Occipital lobe (tissue), 1 donor: ENCODE measurements at regions not wholly inside any gene's neighbourhood (a gene's known extent, or its start where the extent isn't known, plus 50 kb on each side); places are given as distances from the start of the nearest gene placed in this dataset.
A peak's percentile ranks its signal among the peaks of the same experiment; 100 is the strongest.
"Not testable (repeated sequence)": the region's sequence is repeated elsewhere in the genome, so short reads cannot be mapped to it uniquely, and the experiment has no call there.

Source experiments
- DNase-seq: peaks from one replicate; lab custom pipeline; 2025; lab: John Stamatoyannopoulos, UW

DNA sequence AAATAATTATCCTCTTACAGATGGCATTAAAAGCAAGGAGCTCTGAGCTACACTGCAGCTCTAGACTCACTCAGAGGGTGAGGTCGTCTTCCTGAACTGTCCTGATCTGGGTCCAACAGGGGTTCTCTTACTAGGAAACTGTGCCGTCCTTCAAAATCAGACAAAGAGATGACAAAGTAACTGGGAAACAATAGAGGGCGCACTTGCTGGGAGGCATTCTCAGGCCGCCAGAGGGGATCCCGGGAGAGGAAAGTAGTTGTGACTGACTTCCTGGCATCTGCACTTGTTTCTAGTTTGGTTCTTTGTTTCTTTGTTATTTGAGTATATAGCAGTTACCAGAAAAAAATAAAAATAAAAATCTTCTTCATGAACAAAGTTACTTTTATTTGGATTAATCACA is 142.9 kb upstream of the MSX2 start:
- no peak for DNase-seq

DNA sequence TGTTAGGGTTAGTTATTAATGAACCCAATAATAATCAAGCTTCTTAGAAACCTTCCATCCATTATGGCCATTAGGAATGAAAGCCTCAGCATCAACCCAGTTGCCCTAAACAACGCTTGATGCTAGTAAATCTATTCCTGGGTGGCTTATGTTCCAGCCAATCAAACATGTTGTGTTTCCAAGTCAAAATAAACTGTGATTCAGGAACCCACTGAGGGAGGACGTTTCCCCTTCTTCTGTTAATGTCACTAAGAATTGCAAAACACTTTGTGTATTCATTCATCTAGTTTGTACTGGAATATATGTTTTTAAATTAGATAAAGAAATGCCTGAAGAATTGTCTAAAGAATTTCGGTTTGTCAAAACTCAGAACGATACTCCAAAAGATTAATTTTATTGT is 142.5 kb upstream of the MSX2 start:
- no peak for DNase-seq

DNA sequence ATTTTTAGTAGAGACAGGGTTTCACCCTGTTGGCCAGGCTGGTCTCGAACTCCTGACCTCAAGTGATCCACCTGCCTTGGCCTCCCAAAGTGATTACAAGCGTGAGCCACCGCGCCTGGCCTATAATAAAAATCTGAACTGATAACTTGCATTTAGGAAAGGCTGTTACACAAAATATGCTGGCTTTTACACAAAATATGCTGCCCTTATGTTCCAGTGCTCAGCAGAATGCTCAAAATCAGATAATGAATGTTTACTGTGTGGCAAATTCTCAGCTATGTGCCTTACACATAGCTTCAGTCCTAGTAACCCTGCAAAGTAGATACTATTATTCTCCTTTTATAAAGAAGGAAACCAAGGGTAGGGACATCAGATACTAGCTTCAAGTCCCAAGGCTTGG is 141.3 kb upstream of the MSX2 start:
- DNase-seq, result no peak

DNA sequence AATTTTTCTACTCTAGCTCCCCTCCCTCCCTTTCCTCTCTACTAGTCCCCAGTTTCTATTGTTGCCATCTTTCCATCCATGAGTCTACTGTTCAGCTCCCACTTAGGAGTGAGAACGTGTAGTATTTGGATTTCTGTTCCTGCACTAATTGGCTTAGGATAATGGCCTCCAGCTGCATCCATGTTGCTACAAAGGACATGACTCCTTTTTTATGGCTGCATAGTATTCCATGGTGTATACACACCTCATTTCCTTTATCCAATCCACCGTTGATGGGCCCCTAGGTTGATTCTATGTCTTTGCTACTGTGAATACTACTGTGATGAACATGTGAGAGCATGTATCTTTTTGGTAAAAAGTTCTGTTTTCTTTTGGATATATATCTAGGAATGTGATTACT is 138.9 kb upstream of the MSX2 start:
- no peak for DNase-seq

DNA sequence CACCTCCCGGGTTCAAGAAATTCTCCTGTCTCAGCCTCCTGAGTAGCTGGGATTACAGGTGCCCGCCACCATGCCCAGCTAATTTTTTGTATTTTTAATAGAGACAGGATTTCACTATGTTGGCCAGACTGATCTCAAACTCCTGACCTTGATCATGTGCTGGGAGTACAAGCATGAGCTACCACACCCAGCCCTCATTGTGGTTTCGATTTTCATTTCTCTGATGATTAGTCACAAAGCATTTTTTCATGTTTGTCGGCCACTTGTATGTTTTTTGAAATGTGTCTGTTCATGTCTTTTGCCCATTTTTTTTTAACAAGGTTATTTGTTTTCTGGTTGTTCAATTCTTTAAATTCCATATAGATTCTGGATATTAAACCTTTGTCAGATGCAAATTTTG is 138.2 kb upstream of the MSX2 start:
- not testable (repeated sequence) for DNase-seq

DNA sequence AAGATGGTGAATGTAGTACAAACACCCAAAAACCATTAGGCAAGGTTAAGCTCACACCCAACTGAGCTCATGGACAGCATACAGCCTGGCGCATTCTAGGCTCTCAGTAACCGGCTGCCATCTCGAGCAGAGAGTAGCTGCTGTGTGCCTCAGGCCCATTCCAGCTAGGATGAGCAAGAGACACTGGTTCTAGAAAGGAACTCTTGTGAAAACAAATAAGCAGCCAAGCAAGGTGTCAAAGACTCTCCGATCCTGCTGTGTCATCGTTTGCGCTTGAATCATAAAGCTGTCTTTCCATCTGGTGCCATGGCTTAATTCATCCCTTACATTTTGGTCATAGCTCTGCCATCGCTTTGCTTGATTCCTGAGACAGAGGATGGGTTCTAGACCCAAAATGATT is 135.4 kb upstream of the MSX2 start:
- DNase-seq, result no peak

DNA sequence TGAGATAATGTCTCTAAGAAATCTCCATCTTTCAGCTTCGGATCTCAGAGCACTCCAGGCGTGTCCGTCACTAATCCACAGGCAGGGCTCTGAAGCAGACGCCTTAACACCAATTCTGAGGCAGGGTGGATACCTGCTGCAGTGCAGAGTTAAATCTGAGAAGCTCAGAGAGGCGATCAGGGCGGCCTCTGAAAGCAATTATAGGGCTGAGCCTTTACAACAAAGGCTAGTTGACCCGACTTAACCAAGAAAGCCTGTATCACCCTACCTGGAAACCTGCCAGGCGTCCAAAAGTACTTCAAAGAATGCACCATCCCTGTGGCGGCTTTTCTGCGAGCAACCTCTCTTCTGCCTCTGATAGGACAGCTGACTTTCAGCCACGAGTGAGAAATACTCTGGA is 134.8 kb upstream of the MSX2 start:
- no peak for DNase-seq

DNA sequence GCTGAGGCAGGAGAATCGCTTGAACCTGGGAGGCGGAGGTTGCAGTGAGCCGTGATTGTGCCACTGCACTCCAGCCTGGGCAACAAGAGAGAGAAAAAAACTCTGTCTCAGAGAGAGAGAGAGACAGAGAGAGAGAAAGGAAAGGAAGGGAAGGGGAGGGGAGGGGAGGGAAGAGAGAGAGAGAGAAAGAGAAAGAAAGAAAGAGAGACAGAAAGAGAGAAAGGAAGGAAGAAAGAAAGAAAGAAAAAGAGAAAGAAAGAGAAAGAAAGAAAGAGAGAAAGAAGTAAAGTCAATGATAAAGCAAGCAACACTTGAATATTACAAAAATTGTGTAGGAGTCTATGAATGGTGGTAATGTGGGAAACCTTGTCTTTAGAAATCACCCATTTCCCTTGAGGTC is 133.6 kb upstream of the MSX2 start:
- DNase-seq, result no peak

DNA sequence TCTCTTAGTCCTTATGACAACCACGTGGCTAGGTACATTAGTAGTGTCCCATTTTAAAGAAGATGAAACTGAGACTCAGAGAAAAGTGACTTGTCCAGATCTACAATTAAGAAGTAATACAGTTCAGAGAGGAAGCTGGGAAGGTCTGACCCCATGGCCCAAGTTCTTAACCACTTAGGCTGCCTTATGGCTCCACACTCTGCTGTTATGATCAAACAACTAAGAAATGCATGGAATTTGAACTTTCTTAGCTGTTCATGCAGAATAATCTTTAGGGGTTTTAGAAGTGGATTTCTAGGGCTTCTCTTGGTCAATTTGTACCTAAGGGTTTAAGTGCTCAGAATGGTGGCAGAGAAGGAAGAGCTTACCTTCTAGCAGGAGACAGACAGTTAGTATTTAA is 128.0 kb upstream of the MSX2 start:
- DNase-seq, result no peak

DNA sequence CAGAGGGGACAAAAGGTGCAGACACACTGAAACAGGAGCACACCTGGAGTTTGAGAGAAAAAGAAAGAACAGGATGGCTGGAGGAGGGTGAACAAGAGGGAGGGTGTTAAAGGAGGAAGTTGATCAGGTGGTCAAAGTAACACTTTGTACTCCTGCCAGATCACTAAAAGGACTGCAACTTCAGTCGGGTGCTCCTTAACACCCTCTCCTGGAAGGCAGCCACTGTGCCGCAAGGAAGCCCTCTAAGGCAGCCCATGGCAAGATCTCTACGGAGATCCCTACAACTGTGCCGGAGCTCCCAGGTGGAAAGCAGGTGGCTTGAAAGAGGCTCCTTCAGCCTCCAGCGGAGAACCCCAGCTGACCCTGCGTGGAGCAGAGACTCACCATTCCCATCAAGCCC is 124.4 kb upstream of the MSX2 start:
- DNase-seq, result no peak

DNA sequence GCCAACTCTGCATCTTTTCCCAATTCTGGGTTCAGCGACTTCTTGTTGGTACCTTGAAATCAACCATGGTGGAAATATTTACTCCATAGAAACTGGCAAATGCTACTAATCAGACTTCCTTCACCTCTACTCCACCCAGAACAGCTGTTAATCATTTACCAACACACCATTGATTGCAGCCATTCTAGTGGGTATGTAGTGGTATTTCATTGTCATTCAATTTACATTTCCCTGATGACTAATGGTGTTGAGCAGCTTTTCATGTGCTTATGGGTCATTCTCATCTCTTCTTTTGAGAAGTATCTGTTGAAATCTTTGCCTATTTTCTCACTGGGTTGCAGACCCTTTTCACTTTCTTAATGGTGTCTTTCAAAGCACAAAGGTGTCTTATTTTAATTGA is 122.4 kb upstream of the MSX2 start:
- no peak for DNase-seq

DNA sequence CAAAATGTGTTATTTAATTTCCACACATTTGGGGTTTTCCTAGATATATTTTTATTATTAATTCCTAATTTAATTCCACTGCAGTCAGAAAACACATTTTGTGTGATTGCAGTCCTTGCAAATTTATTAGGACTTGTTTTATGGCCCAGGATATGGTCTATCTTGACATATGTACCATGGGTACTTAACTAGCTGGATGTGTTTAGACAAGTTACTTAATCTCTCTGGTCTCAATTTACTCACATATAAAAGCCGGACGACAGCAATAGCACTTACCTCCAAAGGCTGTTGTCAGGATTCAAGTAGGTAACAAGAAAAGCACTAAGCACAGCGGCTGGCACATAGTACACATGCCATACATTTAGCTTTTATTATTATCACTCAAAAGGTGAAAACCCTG is 118.2 kb upstream of the MSX2 start:
- DNase-seq, result no peak

DNA sequence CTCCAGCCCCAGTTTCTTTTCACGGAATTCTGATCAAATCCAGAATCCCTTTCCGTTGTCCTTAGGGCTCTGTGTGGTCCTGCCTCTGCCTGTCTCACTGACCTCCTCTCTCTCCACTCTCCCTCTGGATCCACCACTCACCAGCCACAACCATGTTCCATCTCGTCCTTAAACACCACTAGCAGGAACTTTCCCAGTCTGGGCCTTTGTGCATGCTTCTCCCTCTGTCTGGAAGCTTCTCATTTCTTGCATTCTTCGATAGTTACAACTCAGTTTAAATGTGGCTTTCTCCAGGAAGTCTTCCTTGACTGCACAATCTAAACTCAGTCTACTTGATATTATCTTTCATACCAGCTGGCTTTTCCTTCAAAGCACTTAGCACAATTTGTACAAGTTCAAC is 117.7 kb upstream of the MSX2 start:
- DNase-seq, result no peak

DNA sequence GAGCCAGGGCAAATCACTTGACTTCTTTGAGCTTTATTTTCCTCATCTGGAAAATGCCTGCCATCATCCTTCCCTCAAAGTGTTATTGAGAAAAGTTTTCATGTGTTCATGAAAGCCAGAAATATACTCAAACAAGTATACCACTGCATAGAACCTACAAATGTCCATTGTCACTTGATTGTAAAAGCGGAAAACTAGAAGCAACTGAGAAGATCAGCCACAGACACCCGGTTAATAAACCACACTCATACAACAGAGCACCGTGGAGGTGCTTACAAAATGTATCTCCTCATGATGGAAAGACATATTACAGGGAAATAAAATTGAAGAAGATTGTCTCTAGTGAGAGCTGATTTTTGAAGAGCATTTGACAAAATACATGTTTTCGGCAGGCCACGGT is 117.2 kb upstream of the MSX2 start:
- no peak for DNase-seq

DNA sequence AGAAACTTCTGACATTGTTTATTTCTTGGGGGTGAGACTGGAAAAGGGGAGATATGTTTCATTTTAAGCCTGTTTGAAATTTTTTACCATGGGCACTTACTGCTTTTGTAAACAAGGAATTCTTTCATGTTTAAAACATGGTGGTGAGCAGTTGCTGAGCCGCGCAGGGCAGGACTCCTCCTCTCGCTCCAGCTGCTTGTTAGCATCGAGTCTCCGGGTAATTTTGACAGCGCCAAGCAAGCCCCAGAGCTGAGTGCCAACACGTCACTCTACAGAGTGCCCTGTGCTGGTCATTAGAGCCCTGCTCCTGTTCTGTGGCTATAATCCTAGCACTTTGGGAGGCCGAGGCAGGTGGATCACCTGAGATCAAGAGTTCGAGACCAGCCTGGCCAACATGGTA is 116.5 kb upstream of the MSX2 start:
- no peak for DNase-seq

DNA sequence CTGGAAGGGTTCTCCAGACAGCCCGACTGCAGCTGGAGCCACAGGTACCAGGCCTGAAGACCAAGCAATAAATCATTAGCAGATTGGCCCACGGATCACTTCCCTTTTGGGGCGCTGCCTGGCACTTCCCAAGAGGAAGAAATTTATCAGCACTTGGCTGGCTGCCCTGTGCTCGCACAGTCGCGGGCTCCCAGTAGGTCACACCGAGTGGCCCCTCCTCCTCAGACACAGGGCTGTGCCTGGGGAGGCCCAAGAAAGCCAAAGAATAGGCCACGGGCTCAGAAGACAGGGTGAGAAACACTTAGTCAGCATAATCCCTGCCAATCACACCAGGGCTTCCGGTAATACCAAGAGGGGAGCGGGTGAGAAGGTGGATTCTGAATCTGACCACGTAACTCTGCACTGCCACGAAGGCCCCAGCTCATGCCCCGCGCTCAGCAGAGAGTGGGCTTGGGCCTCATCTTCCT is 115.7 kb upstream of the MSX2 start:
- peak; percentile 34 for DNase-seq

DNA sequence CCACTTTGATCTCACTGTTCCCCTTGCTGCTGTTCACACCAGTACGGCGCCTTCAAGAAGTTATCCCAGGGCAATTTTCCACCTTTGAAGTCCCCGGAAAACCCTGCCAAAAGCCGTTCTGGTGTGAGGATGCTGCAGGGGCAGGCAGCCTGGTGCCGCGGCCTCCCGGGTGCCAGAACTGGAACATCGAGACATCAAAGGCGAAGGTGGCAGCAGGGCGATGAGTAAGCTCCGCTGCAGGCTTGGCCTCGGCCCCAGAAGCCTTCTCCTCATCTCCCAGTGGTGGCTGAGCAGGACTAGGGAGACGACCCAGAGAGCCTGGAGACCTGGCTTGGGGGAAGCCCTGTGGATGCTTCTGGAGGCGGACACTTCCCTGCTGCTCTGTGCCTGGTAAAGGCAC is 115.3 kb upstream of the MSX2 start:
- no peak for DNase-seq

DNA sequence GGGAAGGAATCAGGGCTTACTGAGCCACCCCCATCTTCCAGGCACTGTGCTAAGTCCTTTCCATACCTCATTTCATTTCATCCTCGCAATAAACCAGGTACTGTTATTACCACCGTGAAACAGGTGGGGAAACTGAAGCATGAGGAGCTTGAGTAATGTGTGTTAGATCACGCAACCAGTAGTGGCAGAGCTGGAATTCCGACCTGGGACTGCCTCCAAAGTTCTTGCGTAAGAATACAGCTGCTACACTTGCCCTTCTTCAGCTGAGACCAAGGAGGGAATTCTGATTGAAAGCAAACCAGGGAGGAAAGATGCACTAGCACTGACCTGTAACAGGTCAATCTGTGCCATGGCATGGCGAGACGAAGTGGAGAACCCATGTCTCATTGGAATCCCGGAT is 113.4 kb upstream of the MSX2 start:
- no peak for DNase-seq

DNA sequence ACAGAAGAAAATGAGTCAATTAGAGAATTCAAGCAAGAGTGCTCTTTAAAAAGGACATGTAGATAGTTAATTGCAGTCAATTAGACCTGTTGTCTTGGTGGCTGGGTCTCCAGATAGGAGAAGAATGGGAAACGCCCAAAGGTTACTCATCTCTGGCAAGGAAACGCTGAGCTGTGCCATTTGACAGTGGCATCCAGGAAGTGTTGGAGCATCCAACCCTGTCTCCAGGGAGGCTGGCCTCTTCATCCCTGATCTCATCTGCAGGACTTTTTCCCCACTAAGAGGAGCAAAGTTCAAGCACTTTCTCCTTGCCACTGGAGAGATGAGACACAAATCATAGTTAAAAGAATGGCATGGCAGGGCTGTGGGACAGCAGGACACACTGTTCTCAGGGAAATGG is 111.7 kb upstream of the MSX2 start:
- no peak for DNase-seq

DNA sequence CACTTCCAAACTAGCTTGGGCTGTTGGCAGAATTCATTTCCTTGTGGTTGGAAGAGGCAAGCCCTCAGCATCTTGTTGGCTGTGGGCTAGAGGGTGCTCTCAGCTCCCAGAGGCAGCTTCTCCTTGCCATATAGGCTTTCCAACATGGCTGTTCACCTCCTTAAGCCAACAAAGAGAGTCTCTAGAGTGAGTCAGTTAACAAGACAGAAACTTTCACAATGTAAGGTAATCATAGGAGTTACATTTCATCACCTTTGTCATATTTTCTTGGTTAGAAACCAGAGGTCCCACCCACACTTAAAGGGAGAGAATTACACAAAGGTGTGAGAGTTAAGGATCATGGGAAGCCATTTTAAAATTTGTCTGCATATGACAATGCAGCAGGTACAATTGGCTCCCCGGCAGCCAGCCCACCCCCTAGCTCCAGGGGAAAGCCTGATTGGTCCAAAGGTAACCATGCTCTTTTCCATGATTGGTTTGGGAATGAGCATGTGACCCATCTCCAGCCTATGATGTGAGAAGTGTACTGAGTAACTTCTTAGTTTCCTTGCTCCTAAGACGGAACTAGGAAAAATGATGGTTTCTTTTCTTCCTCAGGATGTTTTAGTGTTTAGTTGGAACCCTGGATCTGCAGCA is 109.8 kb upstream of the MSX2 start:
- DNase-seq, result no peak

DNA sequence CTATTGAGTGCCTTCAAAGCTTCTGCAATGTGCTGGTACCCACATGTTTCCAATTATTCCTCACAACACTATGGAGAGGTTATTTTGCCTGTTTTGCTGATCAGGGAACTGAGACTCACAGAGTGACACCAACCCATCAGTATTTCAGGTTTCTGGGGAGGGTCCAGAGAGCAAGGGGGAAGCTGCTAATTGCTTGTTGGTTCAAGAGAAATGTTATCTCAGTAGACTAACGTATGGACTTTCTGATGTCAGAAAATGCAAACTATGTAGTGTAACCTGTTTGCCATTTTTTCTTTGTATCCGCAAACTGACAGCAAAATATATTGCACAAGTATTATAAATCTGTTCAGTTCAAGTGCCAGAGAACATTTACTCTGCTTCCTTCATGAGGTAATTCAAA is 108.3 kb upstream of the MSX2 start:
- DNase-seq, result no peak

DNA sequence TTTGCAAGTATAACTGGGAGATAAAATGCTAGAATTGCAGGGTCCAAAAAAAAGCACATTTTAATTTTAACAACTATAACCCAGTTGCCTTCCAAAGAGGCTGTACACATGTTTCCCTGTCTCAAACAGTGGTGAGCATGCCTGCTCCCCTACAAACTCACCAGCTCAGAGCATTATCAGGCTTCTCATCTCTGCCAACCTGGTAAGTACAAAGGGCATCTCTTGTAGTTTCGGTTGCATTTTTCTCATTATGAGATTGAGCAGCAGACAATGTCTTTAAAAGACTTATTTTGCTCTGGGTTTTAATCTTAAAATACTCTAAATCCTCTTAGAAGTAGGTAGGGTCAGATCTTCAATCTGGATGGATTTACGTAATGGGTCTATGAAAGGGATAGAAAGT is 107.1 kb upstream of the MSX2 start:
- DNase-seq, result no peak

DNA sequence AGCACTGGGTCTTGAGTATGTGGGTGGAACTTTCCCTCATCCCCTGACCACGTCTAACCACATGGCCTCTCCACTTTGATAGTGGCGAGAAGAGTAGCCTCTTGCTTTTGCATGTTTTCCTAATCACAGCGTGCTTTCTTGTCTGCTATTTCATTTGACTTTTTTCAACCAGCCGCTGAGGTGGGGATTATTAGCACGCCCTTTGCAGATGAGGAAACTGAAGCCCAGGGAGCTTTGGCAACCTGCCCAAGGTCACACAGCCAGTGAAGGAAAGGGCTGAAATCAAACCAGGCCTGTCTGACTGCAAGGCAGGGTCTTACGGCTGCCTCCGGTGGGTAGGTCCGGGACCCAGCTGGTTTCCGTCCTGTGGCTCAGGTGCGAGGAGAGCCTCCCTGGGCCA is 106.5 kb upstream of the MSX2 start:
- DNase-seq, result no peak

DNA sequence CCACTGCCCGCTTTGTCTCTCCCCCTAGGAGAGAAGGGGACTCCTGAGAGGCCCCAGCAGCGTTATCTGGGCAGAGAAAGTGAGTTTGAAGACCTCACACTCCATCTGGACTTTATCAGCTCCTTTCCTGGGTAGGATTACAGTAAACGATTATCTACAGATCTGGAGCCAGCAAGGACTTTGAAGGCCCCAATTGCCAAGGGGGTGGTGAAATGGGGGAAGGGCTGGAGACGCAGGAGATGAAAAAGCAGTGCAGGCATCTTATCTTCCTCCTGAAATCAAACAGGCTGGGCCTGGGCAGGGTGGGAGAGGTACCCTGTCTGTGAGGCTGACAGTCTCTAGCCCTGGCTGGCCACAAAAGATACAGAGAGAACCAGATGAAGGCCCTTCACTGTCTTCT is 105.8 kb upstream of the MSX2 start:
- no peak for DNase-seq
